HEK293 (cell line): ENCODE measurements at regions not wholly inside any gene's neighbourhood (a gene's known extent, or its start where the extent isn't known, plus 50 kb on each side); places are given as distances from the start of the nearest gene placed in this dataset.

Source experiments
- CTCF ChIA-PET: fragments of 350-600 bp; formaldehyde crosslinking; extraction: SDS; loops from one replicate; lab custom pipeline; 2021; ENCODE audit warnings: antibody characterized with exemption; lab: Yijun Ruan, JAX
- POLR2A ChIA-PET: fragments of 300-600 bp; formaldehyde crosslinking; extraction: SDS; loops from one replicate; lab custom pipeline; 2020; ENCODE audit warnings: antibody characterized with exemption, inconsistent platforms; lab: Yijun Ruan, JAX
- H3K27ac ChIP-seq: fragments of 200-500 bp; sonication (Bioruptor generic); 2 replicates; pipeline ENCODE4 v1.5.1; 2014; ENCODE audit warnings: low read depth, low read length, control low read depth, inconsistent platforms; ENCODE audit errors: extremely low read depth
- H3K36me3 ChIP-seq, 2 experiments: fragments of 200-500 bp in 1 of 2; sonication (Bioruptor generic) in 1 of 2; 1 replicate in 1 of 2; 2 replicates in 1 of 2; pipeline ENCODE4 v1.5.1; 2014 to 2017; ENCODE audit warnings: inconsistent platforms in 2 of 2, low read length in 2 of 2; ENCODE audit not compliant: control insufficient read depth in 2 of 2, insufficient read depth in 1 of 2
- H3K4me1 ChIP-seq: fragments of 200-500 bp; sonication (Bioruptor generic); 2 replicates; pipeline ENCODE4 v1.5.1; 2014; ENCODE audit warnings: mild to moderate bottlenecking, low read length, inconsistent platforms; ENCODE audit not compliant: control insufficient read depth, insufficient read depth
- H3K4me3 ChIP-seq: 2 replicates; pipeline ENCODE4 v1.5.1; 2011; ENCODE audit warnings: low read depth, mild to moderate bottlenecking, control low read depth, low read length, moderate library complexity
- H3K9me3 ChIP-seq: fragments of 200-500 bp; sonication (Bioruptor generic); 2 replicates; pipeline ENCODE4 v1.5.1; 2014; ENCODE audit warnings: low read depth, low read length, inconsistent platforms; ENCODE audit not compliant: control insufficient read depth, insufficient read depth
- HOXA7 ChIP-seq: sonication (generic); formaldehyde crosslinking; IDR thresholded peaks from 2 replicates; pipeline ENCODE4 v1.8.1; 2022; ENCODE audit warnings: missing genetic modification reagents, borderline replicate concordance
- OSR2 ChIP-seq: fragments of 450-650 bp; formaldehyde crosslinking; IDR thresholded peaks from 2 replicates; pipeline ENCODE4 v1.5.1; 2016; ENCODE audit warnings: missing biosample characterization, missing genetic modification characterization
- SALL2 ChIP-seq: fragments of 450-650 bp; formaldehyde crosslinking; IDR thresholded peaks from 2 replicates; pipeline ENCODE4 v1.5.0; 2017; ENCODE audit warnings: missing biosample characterization, mild to moderate bottlenecking, missing genetic modification characterization, borderline replicate concordance
- SCRT2 ChIP-seq: fragments of 450-650 bp; formaldehyde crosslinking; IDR thresholded peaks from 2 replicates; pipeline ENCODE4 v1.5.1; 2016; ENCODE audit warnings: missing biosample characterization, missing genetic modification characterization
- TCF7L2 ChIP-seq: IDR thresholded peaks from 2 replicates; pipeline ENCODE4 v1.6.1; 2011; ENCODE audit warnings: low read depth, mild to moderate bottlenecking, inconsistent platforms, low read length, moderate library complexity, borderline replicate concordance
- ZBTB7A ChIP-seq: fragments of 450-650 bp; formaldehyde crosslinking; IDR thresholded peaks from 2 replicates; pipeline ENCODE4 v1.5.1; 2016; ENCODE audit warnings: low read depth, missing biosample characterization, missing genetic modification characterization
- ZIC2 ChIP-seq: fragments of 450-650 bp; formaldehyde crosslinking; IDR thresholded peaks from 2 replicates; pipeline ENCODE4 v1.5.1; 2016; ENCODE audit warnings: missing biosample characterization, missing genetic modification characterization
- ZNF114 ChIP-seq: fragments of 450-650 bp; formaldehyde crosslinking; IDR thresholded peaks from 2 replicates; pipeline ENCODE4 v1.5.0; 2017; ENCODE audit warnings: missing biosample characterization, missing genetic modification characterization
- ZNF133 ChIP-seq: fragments of 450-650 bp; formaldehyde crosslinking; IDR thresholded peaks from 2 replicates; pipeline ENCODE4 v1.5.1; 2016; ENCODE audit warnings: missing biosample characterization, missing genetic modification characterization
- ZNF202 ChIP-seq: fragments of 450-650 bp; formaldehyde crosslinking; IDR thresholded peaks from 2 replicates; pipeline ENCODE4 v1.5.1; 2016; ENCODE audit warnings: missing biosample characterization, missing genetic modification characterization, borderline replicate concordance
- ZNF223 ChIP-seq: fragments of 450-650 bp; formaldehyde crosslinking; IDR thresholded peaks from 2 replicates; pipeline ENCODE4 v1.5.1; 2016; ENCODE audit warnings: missing biosample characterization, missing genetic modification characterization
- ZNF239 ChIP-seq: fragments of 450-650 bp; formaldehyde crosslinking; IDR thresholded peaks from 2 replicates; pipeline ENCODE4 v1.5.1; 2016; ENCODE audit warnings: missing biosample characterization, missing genetic modification characterization
- ZNF24 ChIP-seq: fragments of 450-650 bp; formaldehyde crosslinking; IDR thresholded peaks from 2 replicates; pipeline ENCODE4 v1.5.1; 2016; ENCODE audit warnings: missing biosample characterization, missing genetic modification characterization
- ZNF274 ChIP-seq, 2 experiments: fragments of 200-500 bp in 1 of 2; fragments of 450-650 bp in 1 of 2; sonication (Bioruptor generic) in 1 of 2; formaldehyde crosslinking in 1 of 2; IDR thresholded peaks; 2 replicates each; pipeline versions ENCODE4 v1.5.1 to v1.6.1; 2014 to 2016; ENCODE audit warnings: borderline replicate concordance in 1 of 2, inconsistent platforms in 1 of 2, low read length in 1 of 2, missing biosample characterization in 1 of 2, missing genetic modification characterization in 1 of 2
- ZNF280C ChIP-seq: fragments of 450-650 bp; formaldehyde crosslinking; IDR thresholded peaks from 2 replicates; pipeline ENCODE4 v1.5.1; 2016; ENCODE audit warnings: missing biosample characterization, missing genetic modification characterization
- ZNF426 ChIP-seq: fragments of 450-650 bp; formaldehyde crosslinking; IDR thresholded peaks from 2 replicates; pipeline ENCODE4 v1.5.1; 2017; ENCODE audit warnings: missing biosample characterization, missing genetic modification characterization, mild to moderate bottlenecking, inconsistent platforms, moderate library complexity
- ZNF521 ChIP-seq: fragments of 450-650 bp; formaldehyde crosslinking; IDR thresholded peaks from 2 replicates; pipeline ENCODE4 v1.5.1; 2017; ENCODE audit warnings: missing biosample characterization, mild to moderate bottlenecking, missing genetic modification characterization
- ZNF530 ChIP-seq: fragments of 450-650 bp; formaldehyde crosslinking; IDR thresholded peaks from 2 replicates; pipeline ENCODE4 v1.5.1; 2016; ENCODE audit warnings: low read depth, missing biosample characterization, missing genetic modification characterization
- ZNF549 ChIP-seq: fragments of 450-650 bp; IDR thresholded peaks from 2 replicates; pipeline ENCODE4 v1.5.1; 2018; ENCODE audit warnings: missing biosample characterization, missing genetic modification characterization, mild to moderate bottlenecking, inconsistent platforms, moderate library complexity
- ZNF561 ChIP-seq: fragments of 450-650 bp; IDR thresholded peaks from 2 replicates; pipeline ENCODE4 v1.5.1; 2018; ENCODE audit warnings: missing biosample characterization, missing genetic modification characterization, borderline replicate concordance
- ZNF621 ChIP-seq: fragments of 450-650 bp; formaldehyde crosslinking; IDR thresholded peaks from 2 replicates; pipeline ENCODE4 v1.5.1; 2017; ENCODE audit warnings: missing biosample characterization, missing genetic modification characterization
- ZNF843 ChIP-seq: fragments of 450-650 bp; formaldehyde crosslinking; IDR thresholded peaks from 2 replicates; pipeline ENCODE4 v1.5.1; 2016; ENCODE audit warnings: missing biosample characterization, missing genetic modification characterization
- TF ChIP-seq, protein P1 (sequence below): fragments of 450-650 bp; formaldehyde crosslinking; IDR thresholded peaks from 2 replicates; pipeline ENCODE4 v1.5.1; 2016; ENCODE audit warnings: missing biosample characterization, missing genetic modification characterization
- TF ChIP-seq, protein P2 (sequence below): fragments of 450-650 bp; formaldehyde crosslinking; IDR thresholded peaks from 2 replicates; pipeline ENCODE4 v1.5.1; 2017; ENCODE audit warnings: missing biosample characterization, missing genetic modification characterization
- TF ChIP-seq, protein P3 (sequence below): fragments of 450-650 bp; formaldehyde crosslinking; IDR thresholded peaks from 2 replicates; pipeline ENCODE4 v1.5.1; 2017; ENCODE audit warnings: missing biosample characterization, mild to moderate bottlenecking, missing genetic modification characterization, moderate library complexity
- TF ChIP-seq, protein P4 (sequence below): fragments of 450-650 bp; formaldehyde crosslinking; IDR thresholded peaks from 2 replicates; pipeline ENCODE4 v1.5.1; 2017; ENCODE audit warnings: missing biosample characterization, missing genetic modification characterization

DNA sequence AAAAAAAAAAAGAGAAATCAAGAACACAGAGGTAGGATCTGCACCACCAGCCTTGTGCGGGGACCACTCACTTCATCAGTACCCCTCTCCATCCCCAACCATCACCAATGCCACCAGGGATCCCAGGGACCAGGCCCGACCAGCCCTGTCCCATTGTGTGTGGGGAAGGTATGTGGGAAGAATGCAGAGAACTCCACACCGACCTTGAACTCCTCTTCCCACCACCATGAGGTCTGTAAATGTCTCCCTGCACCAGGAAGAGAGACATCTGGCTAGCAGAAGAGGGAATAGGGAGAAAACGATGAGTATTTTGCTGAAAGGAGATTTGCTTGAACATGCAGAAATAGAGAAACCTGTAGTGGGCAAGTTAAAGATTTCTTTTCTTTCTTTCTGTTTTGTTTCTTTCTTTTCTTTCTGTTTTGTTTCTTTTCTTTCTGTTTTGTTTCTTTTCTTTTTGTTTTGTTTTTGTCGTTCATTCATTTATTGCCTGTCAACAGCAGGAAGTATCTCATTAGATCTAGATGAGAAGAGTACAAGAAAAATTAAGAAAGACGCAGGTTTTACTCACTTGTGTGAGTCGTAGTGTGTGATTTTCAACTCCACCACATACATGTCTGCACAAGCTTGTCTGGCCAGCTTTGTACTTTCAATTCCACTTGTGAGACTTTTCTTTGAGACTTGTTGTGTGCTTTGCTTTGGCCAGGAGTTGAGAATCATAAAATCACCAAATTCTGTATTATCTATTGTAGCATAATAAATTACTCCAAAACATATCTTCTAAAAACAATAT is 179.8 kb upstream of the HAAO start:
- Histone ChIP-seq H3K9me3 (no peaks in the 10 kb centered on the region), H3K27ac (no peak overlapping the region), H3K4me3 (no peak overlapping the region), H3K4me1 (no peaks in the 10 kb centered on the region), H3K36me3 (no peaks in the 10 kb centered on the region)
- TF ChIP-seq ZNF621 (tag by site-specific recombination): no peak
- no peak for TF ChIP-seq ZIC2 (tag by site-specific recombination)
- no peak for TF ChIP-seq ZNF280C
- TF ChIP-seq ZNF561 (tag by site-specific recombination): no peak
- no peak for TF ChIP-seq SCRT2
- no peak for TF ChIP-seq TCF7L2
- TF ChIP-seq ZNF223 (tag by site-specific recombination): no peak
- TF ChIP-seq OSR2 (tag by site-specific recombination): no peak
- TF ChIP-seq ZNF202 (tag by site-specific recombination): no peak
- TF ChIP-seq ZNF24: no peak
- TF ChIP-seq ZNF274 (IDR thresholded peaks at IDR 0.05; ENCODE audit: low read length): no peak
- TF ChIP-seq ZNF274 (tag by site-specific recombination; IDR thresholded peaks at IDR 0.05; ENCODE audit: borderline replicate concordance): no peak
- CTCF ChIA-PET: interaction anchor here (0.6 to 9.8 kb wide), 3 partner anchors 144 to 837 kb away, joined by 3 to 106 read pairs (median 4); partner anchors contain the start of gene ZFP36L2
- POLR2A ChIA-PET: no interaction called here

- Histone ChIP-seq H3K4me1 (no peaks in the 10 kb centered on the region), H3K27ac (no peak overlapping the region), H3K36me3 (no peaks in the 10 kb centered on the region), H3K9me3 (no peaks in the 10 kb centered on the region), H3K4me3 (no peak overlapping the region)
- CTCF ChIA-PET: interaction anchor here (0.6 to 9.8 kb wide), 4 partner anchors 107 to 606 kb away, joined by 3 to 106 read pairs (median 4); partner anchors contain the start of gene ZFP36L2
- POLR2A ChIA-PET: no interaction called here
- TF ChIP-seq, protein P1, sequence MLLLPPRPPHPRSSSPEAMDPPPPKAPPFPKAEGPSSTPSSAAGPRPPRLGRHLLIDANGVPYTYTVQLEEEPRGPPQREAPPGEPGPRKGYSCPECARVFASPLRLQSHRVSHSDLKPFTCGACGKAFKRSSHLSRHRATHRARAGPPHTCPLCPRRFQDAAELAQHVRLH (tag by site-specific recombination): no peak
- no peak for TF ChIP-seq ZNF426
- TF ChIP-seq, protein P2, sequence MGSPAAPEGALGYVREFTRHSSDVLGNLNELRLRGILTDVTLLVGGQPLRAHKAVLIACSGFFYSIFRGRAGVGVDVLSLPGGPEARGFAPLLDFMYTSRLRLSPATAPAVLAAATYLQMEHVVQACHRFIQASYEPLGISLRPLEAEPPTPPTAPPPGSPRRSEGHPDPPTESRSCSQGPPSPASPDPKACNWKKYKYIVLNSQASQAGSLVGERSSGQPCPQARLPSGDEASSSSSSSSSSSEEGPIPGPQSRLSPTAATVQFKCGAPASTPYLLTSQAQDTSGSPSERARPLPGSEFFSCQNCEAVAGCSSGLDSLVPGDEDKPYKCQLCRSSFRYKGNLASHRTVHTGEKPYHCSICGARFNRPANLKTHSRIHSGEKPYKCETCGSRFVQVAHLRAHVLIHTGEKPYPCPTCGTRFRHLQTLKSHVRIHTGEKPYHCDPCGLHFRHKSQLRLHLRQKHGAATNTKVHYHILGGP (tag by site-specific recombination): no peak
- TF ChIP-seq, protein P3, sequence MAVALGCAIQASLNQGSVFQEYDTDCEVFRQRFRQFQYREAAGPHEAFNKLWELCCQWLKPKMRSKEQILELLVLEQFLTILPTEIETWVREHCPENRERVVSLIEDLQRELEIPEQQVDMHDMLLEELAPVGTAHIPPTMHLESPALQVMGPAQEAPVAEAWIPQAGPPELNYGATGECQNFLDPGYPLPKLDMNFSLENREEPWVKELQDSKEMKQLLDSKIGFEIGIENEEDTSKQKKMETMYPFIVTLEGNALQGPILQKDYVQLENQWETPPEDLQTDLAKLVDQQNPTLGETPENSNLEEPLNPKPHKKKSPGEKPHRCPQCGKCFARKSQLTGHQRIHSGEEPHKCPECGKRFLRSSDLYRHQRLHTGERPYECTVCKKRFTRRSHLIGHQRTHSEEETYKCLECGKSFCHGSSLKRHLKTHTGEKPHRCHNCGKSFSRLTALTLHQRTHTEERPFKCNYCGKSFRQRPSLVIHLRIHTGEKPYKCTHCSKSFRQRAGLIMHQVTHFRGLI (tag by site-specific recombination): no peak
- no peak for TF ChIP-seq ZNF521 (tag by site-specific recombination)
- no peak for TF ChIP-seq SCRT2
- no peak for TF ChIP-seq ZNF133 (tag by site-specific recombination)
- no peak for TF ChIP-seq HOXA7 (CRISPR knock-in tag)
- no peak for TF ChIP-seq ZNF530 (tag by site-specific recombination)
- no peak for TF ChIP-seq ZNF114
- TF ChIP-seq, protein P4, sequence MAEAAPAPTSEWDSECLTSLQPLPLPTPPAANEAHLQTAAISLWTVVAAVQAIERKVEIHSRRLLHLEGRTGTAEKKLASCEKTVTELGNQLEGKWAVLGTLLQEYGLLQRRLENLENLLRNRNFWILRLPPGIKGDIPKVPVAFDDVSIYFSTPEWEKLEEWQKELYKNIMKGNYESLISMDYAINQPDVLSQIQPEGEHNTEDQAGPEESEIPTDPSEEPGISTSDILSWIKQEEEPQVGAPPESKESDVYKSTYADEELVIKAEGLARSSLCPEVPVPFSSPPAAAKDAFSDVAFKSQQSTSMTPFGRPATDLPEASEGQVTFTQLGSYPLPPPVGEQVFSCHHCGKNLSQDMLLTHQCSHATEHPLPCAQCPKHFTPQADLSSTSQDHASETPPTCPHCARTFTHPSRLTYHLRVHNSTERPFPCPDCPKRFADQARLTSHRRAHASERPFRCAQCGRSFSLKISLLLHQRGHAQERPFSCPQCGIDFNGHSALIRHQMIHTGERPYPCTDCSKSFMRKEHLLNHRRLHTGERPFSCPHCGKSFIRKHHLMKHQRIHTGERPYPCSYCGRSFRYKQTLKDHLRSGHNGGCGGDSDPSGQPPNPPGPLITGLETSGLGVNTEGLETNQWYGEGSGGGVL: no peak
- TF ChIP-seq ZNF843: no peak
- no peak for TF ChIP-seq ZNF239 (tag by site-specific recombination)
- no peak for TF ChIP-seq ZNF549 (tag by site-specific recombination)
- no peak for TF ChIP-seq SALL2 (tag by site-specific recombination)
- TF ChIP-seq ZBTB7A (tag by site-specific recombination): no peak
Measured at GRCh38 chr2:42971381-42971780, 179.0 kb upstream of the HAAO start.
